Esophagus muscularis mucosa (tissue), 4 donors: ENCODE measurements at regions not wholly inside any gene's neighbourhood (a gene's known extent, or its start where the extent isn't known, plus 50 kb on each side); places are given as distances from the start of the nearest gene placed in this dataset.

Source experiments
- DNase-seq: peaks from one replicate; pipeline ENCODE4 v3.0.0-alpha.2; 2017; ENCODE audit errors: extremely low spot score
- H3K27ac ChIP-seq, 4 donors: fragments of 200-600 bp; sonication (generic); replicated peaks in 1 of 4; 1 replicate in 3 of 4; 2 replicates in 1 of 4; pipeline ENCODE4 v1.5.1; 2016 to 2019; ENCODE audit warnings: mild to moderate bottlenecking in 1 of 4
- H3K27me3 ChIP-seq, 4 donors: fragments of 200-600 bp; sonication (generic); one replicate each; pipeline versions ENCODE4 v1.5.1 to v1.6.0; 2016 to 2019
- H3K36me3 ChIP-seq, 4 donors: fragments of 200-600 bp; sonication (generic); one replicate each; pipeline ENCODE4 v1.5.1; 2016 to 2019
- H3K4me1 ChIP-seq, 4 donors: fragments of 200-600 bp; sonication (generic); one replicate each; pipeline ENCODE4 v1.5.1; 2016 to 2019
- H3K4me3 ChIP-seq, 4 donors: fragments of 200-600 bp; sonication (generic); 1 replicate in 2 of 4; 2 replicates in 2 of 4; pipeline ENCODE4 v1.5.1; 2016 to 2019; ENCODE audit warnings: mild to moderate bottlenecking in 4 of 4, moderate library complexity in 1 of 4
- H3K9me3 ChIP-seq, 4 donors: fragments of 200-600 bp; sonication (generic); 1 replicate in 3 of 4; 2 replicates in 1 of 4; pipeline ENCODE4 v1.5.1; 2016 to 2019
- CTCF ChIP-seq, 3 experiments: fragments of 200-600 bp in 2 of 3; fragments of 450-650 bp in 1 of 3; sonication (generic) in 2 of 3; IDR thresholded peaks; one replicate each; pipeline ENCODE4 v1.5.1; 2017 to 2019; ENCODE audit warnings: antibody characterized with exemption in 3 of 3, mild to moderate bottlenecking in 2 of 3, moderate library complexity in 1 of 3
- EP300 ChIP-seq: sonication (generic); formaldehyde crosslinking; IDR thresholded peaks from one replicate; pipeline ENCODE4 v1.6.1; 2017; ENCODE audit warnings: antibody characterized with exemption
- POLR2A ChIP-seq: fragments of 450-650 bp; IDR thresholded peaks from one replicate; pipeline ENCODE4 v1.6.1; 2017; ENCODE audit warnings: antibody characterized with exemption, moderate library complexity, mild to moderate bottlenecking, low read depth
- POLR2AphosphoS5 ChIP-seq, 2 donors: sonication (generic); formaldehyde crosslinking; IDR thresholded peaks; one replicate each; pipeline ENCODE4 v1.6.1; 2017; ENCODE audit warnings: antibody characterized with exemption in 2 of 2
- WGBS: methylation state at CpG from one replicate; pipeline ENCODE4 v1.1.5; 2018; 5-methylcytosine and 5-hydroxymethylcytosine counted together
- intact Hi-C: fragments of 100-400 bp; cut with DNase I; formaldehyde crosslinking; loops from one replicate; pipeline ENCODE4 v1.15.1; 2023

DNA sequence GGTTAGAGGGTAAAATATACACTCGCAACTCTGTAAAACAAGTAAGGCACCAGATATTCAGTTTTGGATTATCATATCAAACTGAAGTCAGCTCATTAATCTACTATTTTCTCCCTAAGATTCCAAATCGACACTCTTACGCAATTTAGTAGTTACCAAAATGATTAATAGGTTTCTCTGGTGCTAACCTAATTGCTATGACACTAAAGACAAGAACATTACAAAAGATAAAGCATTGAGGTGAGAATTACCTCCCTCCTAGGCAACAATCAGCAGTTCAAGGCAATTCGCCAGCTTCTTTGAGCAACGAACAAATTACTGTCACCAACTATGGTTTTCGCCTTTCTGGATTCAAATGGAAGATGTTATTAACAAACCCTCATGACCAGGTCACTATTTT, 1305.0 kb downstream of the ROBO2 start:
- H3K27me3 ChIP-seq, result no peaks in the 10 kb centered on the region
- no peak for DNase-seq
- 83% methylated on average over 6 of the region's 6 CpGs for WGBS
- no peaks in the 10 kb centered on the region for H3K36me3 ChIP-seq
- TF ChIP-seq POLR2A, result no peak
- no peaks in the 10 kb centered on the region for H3K4me1 ChIP-seq
- intact Hi-C loops, result no loop called here
- H3K27ac ChIP-seq, result no peak overlapping the region
- H3K4me3 ChIP-seq, result no peak overlapping the region
- no peaks in the 10 kb centered on the region for H3K9me3 ChIP-seq

- Histone ChIP-seq H3K27me3 (no peaks in the 10 kb centered on the region), H3K9me3 (no peaks in the 10 kb centered on the region), H3K27ac (no peak overlapping the region), H3K36me3 (no peaks in the 10 kb centered on the region), H3K4me3 (no peak overlapping the region), H3K4me1 (no peaks in the 10 kb centered on the region)
- no peak for DNase-seq
- intact Hi-C loops, result no loop called here
- WGBS, result 62% methylated on average over 2 of the region's 2 CpGs
- TF ChIP-seq POLR2A (no peak), EP300 (no peak), POLR2AphosphoS5 (IDR thresholded peaks at IDR 0.05) (no peak), CTCF (IDR thresholded peaks at IDR 0.05) (no peak)
Measured at GRCh38 chr3:78347176-78347575, 1307.3 kb downstream of the ROBO2 start.

DNA sequence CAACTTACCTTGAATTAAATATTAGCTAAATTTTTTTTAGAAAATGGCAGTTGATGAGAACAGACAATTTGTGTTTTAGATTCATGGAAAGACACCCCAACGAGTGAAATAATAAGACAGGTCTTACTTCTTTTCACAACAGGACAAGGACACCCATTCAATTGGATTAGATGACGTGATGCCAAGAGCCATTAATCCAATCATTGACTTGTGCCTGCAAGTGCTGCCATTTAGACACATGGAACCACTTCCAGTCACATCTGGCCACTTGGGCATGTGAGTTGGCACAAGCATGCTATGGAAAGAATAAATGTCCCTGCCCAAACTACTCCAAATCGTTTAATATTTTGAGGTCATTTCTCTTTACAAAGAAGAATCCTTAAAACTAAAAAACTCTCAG, 1308.8 kb downstream of the ROBO2 start:
- intact Hi-C loops, result no loop called here
- no peaks in the 10 kb centered on the region for H3K4me1 ChIP-seq
- no peaks in the 10 kb centered on the region for H3K36me3 ChIP-seq
- TF ChIP-seq POLR2A (no peak), CTCF (IDR thresholded peaks at IDR 0.05) (no peak), EP300 (no peak), POLR2AphosphoS5 (IDR thresholded peaks at IDR 0.05) (no peak)
- no peak for DNase-seq
- no peak overlapping the region for H3K4me3 ChIP-seq
- no peaks in the 10 kb centered on the region for H3K27me3 ChIP-seq
- H3K9me3 ChIP-seq, result no peaks in the 10 kb centered on the region
- WGBS, result 75% methylated on average over 3 of the region's 3 CpGs
- H3K27ac ChIP-seq, result no peak overlapping the region

GRCh38 chr3:78349571-78349970, 1309.7 kb downstream of the ROBO2 start:
- Histone ChIP-seq H3K36me3 (no peaks in the 10 kb centered on the region), H3K27ac (no peak overlapping the region), H3K27me3 (no peaks in the 10 kb centered on the region), H3K9me3 (no peaks in the 10 kb centered on the region), H3K4me3 (no peak overlapping the region), H3K4me1 (no peaks in the 10 kb centered on the region)
- intact Hi-C loops, result no loop called here
- 65% methylated on average over 2 of the region's 2 CpGs for WGBS
- TF ChIP-seq CTCF (IDR thresholded peaks at IDR 0.05), result no peak
- no peak for DNase-seq

DNA sequence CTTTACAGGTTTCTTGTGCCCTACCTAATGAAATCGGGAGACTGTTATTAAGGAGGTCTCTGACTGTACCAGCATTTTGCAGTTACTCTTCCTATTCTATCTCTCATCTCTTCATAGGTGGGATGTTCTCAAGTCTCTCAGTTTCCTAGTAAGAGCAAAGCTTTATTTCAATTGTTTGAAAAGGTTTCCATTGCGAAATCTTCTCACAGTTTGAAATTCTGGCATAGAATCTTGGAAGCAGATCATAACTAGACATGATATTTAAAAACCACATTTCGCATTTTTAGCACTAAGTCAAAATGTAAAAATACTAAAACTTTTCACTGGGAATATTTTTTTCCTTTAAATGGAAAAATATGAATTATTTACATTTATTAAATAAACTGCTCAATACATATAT, 1311.4 kb downstream of the ROBO2 start:
- TF ChIP-seq EP300 (no peak), CTCF (IDR thresholded peaks at IDR 0.05) (no peak), POLR2A (no peak), POLR2AphosphoS5 (IDR thresholded peaks at IDR 0.05) (no peak)
- Histone ChIP-seq H3K36me3 (no peaks in the 10 kb centered on the region), H3K9me3 (no peaks in the 10 kb centered on the region), H3K27ac (no peak overlapping the region), H3K27me3 (no peaks in the 10 kb centered on the region), H3K4me1 (no peaks in the 10 kb centered on the region), H3K4me3 (no peak overlapping the region)
- no peak for DNase-seq
- WGBS, result 80% methylated on average over 3 of the region's 3 CpGs
- intact Hi-C loops, result no loop called here
